Psoas muscle (tissue), 7 donors: ENCODE measurements at regions not wholly inside any gene's neighbourhood (a gene's known extent, or its start where the extent isn't known, plus 50 kb on each side); places are given as distances from the start of the nearest gene placed in this dataset.

Experiments used
- ATAC-seq, 4 donors: fragments of 200-7000 bp; cut with Tn5 transposase; one replicate each; pipeline ENCODE4 v1.9.1; 2020; ENCODE audit warnings: moderate library complexity in 3 of 4, mild to moderate bottlenecking in 2 of 4
- DNase-seq, 2 donors: peaks; one replicate each; pipeline ENCODE4 v3.0.0-alpha.2; 2020
- H3K27ac ChIP-seq: fragments of 200-600 bp; one replicate; pipeline ENCODE4 v1.8.0; 2022
- H3K27me3 ChIP-seq, 3 donors: fragments of 200-600 bp in 1 of 3; one replicate each; pipeline versions ENCODE4 v1.6.1 to v1.8.0; 2013 to 2022; ENCODE audit warnings: low read length in 2 of 3, mild to moderate bottlenecking in 2 of 3, moderate library complexity in 1 of 3; ENCODE audit not compliant: insufficient read depth in 3 of 3
- H3K36me3 ChIP-seq, 2 donors: fragments of 200-600 bp in 1 of 2; one replicate each; pipeline versions ENCODE4 v1.6.1 to v1.8.0; 2013 to 2022; ENCODE audit warnings: low read depth in 1 of 2, mild to moderate bottlenecking in 1 of 2, moderate library complexity in 1 of 2; ENCODE audit not compliant: insufficient read depth in 1 of 2
- H3K4me1 ChIP-seq: fragments of 200-600 bp; one replicate; pipeline ENCODE4 v1.8.0; 2022
- H3K4me3 ChIP-seq: fragments of 200-600 bp; one replicate; pipeline ENCODE4 v1.8.0; 2022; ENCODE audit warnings: mild to moderate bottlenecking
- H3K9me3 ChIP-seq: fragments of 200-600 bp; one replicate; pipeline ENCODE4 v1.8.0; 2022
- CTCF ChIP-seq: fragments of 200-600 bp; IDR thresholded peaks from one replicate; pipeline ENCODE4 v1.8.0; 2022; ENCODE audit warnings: antibody characterized with exemption
- WGBS, 3 donors: extraction: QIAGEN DNeasy Blood & Tissue Kit; methylation state at CpG; one replicate each; pipeline versions ENCODE4 v1.1.6 to v1.1.7; 2013; 5-methylcytosine and 5-hydroxymethylcytosine counted together
- intact Hi-C, 2 donors: fragments of 100-400 bp; cut with DNase I; formaldehyde crosslinking; loops; one replicate each; pipeline versions ENCODE4 v1.11.0 to v1.14.2; 2022
- donor health status: healthy with polysubstance abuse.
- donor health status: DM: no; HTN: no; CAD: no; lungs with moderate emphysema.
- donor health status: Bipolar disorder and iron deficiency.
- donor health status: healthy.
- donor health status: DM: yes; HTN: yes; CAD: no.
- donor health status: DM: no; HTN: no; CAD: no.
- donor health status: DM: yes; HTN: yes; CAD: no.

DNA sequence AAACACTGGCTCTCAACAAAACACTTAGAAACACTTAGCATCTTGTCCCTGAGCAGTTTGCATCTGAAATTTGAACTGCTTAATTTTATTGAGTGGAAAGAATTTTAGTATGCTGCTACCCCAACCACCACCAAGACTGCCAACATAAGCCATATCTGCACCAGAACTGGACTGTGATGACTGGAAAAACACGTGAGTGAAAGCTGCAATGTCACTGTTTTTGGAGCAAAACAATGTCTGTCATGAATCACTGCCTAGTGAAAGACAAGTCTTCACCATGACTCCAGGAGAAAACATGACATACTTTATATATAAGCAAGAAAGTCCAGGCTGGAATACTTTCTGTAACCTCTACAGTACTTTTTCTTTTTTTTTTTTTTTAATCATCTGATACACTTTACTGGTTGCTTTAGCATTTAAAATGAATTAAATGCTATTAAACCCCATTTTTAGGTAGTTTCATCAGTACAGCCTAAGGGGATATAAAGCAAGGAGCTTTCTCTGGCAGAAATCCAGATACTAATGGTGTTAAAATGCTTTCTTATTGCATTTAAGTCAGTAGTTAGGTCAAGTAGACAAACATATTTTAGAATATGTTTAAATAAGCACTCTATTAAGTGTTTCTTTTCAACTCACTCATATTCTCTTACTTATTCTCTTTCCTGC, 2129.4 kb upstream of the PIK3C3 start:
- DNase-seq: no peak
- ATAC-seq: no peak
- H3K27me3 ChIP-seq: no peaks in the 10 kb centered on the region
- H3K27ac ChIP-seq: no peak overlapping the region
- no peak overlapping the region for H3K4me3 ChIP-seq
- 14 to 17% (median 16%) methylated on average over 1 of the region's 1 CpG for WGBS, 3 donors
- no peaks in the 10 kb centered on the region for H3K4me1 ChIP-seq
- H3K36me3 ChIP-seq: no peaks in the 10 kb centered on the region
- intact Hi-C loops: no loop called here
- no peak for TF ChIP-seq CTCF
- H3K9me3 ChIP-seq: no peaks in the 10 kb centered on the region

DNA sequence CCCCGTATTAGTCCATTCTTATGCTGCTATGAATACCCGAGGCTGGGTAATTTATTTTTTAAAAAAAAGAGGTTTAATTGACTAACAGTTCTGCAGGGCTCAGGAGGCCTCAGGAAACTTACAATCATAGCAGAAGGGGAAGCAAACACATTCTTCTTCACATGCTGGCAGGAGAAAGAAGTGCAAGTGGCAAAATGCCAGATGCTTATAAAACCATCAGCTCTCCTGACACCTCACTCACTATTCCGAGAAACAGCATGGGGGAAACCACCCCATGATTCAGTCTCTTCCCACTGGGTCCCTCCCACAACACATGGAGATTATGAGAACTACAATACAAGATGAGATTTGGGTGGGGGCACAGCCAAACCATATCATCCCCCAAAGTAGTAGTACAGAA, 2148.5 kb upstream of the PIK3C3 start:
- 48 to 51% (median 49%) methylated on average over 3 of the region's 3 CpGs for WGBS, 3 donors
- no peaks in the 10 kb centered on the region for H3K36me3 ChIP-seq

DNA sequence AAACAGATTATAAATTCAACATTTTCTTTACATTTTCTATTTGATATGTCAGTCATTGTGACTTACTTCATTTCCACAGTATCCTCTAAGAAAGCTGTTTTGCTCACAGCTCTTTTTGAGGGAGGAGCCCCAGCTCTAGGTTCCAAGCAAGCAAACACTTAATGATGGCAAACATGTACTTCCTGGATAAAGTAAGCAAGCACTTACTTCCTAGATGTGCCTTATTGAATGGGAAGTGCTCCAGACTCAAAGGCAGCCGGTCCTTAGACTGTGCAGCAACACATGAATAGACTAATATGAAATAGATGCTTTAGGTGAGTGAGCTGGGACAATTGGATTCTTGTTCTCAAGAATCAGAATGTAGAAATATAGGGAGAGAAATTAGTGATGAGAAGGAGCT, 2149.8 kb upstream of the PIK3C3 start:
- no peak for TF ChIP-seq CTCF
- no peaks in the 10 kb centered on the region for H3K4me1 ChIP-seq
- no peaks in the 10 kb centered on the region for H3K27me3 ChIP-seq
- intact Hi-C loops: no loop called here
- no peak overlapping the region for H3K4me3 ChIP-seq
- H3K9me3 ChIP-seq: no peaks in the 10 kb centered on the region
- H3K36me3 ChIP-seq: no peaks in the 10 kb centered on the region
- ATAC-seq (no peak), DNase-seq (no peak)
- 45 to 54% (median 45%) methylated on average over 1 of the region's 1 CpG for WGBS, 3 donors
- no peak overlapping the region for H3K27ac ChIP-seq

More for the DNA sequence above, 2148.5 kb upstream of the PIK3C3 start:
- no peak for ATAC-seq
- no peaks in the 10 kb centered on the region for H3K9me3 ChIP-seq
- no peaks in the 10 kb centered on the region for H3K4me1 ChIP-seq
- no peaks in the 10 kb centered on the region for H3K27me3 ChIP-seq
- no peak for TF ChIP-seq CTCF
- H3K4me3 ChIP-seq: no peak overlapping the region
- DNase-seq: no peak
- intact Hi-C loops: no loop called here
- H3K27ac ChIP-seq: no peak overlapping the region

DNA sequence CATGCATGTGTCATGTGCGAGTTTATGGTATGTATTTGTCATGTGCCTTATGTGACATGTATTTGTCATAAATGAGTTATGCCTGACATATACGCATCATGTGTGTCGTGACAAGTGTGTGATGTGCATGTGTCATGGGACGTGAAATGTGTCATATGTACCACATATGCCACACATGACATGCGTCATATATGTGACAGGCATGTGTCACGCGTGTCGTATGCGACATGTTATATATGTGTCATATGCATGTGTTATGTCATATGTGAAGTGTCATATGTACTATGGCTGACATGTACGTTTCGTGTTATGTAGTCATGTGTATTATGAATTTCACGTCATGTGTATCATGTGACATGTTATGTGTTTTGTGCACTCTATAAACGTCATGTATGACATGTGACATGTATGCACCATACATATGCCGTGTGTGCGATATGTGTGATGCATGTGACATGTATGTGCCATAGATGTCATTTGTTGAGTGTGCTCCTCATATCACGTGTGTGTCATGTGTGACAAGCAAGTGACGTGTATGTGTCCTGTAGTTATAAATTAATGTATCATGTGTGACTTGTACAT, 2152.3 kb upstream of the PIK3C3 start:
- no peak for DNase-seq
- ATAC-seq: no peak
- Histone ChIP-seq H3K27ac (no peak overlapping the region), H3K27me3 (no peaks in the 10 kb centered on the region), H3K4me3 (no peak overlapping the region), H3K36me3 (no peaks in the 10 kb centered on the region), H3K9me3 (no peaks in the 10 kb centered on the region), H3K4me1 (no peaks in the 10 kb centered on the region)
- no peak for TF ChIP-seq CTCF
- intact Hi-C loops: no loop called here
- 89 to 93% (median 90%) methylated on average over 17 of the region's 17 CpGs for WGBS, 3 donors

DNA sequence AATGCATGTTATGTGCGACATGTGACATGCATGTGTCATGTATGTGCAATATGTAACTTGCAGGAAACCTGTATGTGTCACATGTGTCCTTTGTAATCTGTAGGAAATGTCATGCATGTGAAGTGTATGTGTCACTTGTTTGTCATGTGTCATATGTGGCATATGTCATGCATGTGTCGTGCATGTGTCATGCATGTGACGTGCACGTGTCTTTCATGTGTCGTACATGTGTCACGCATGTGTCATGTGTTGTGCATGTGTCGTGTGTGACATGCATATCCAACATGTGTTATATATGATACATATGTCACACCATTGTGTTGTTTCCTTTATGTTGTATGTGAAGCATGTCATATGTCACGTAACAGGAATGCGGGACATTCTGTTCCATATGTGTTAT, 2153.2 kb upstream of the PIK3C3 start:
- no peak for DNase-seq
- intact Hi-C loops: no loop called here
- no peaks in the 10 kb centered on the region for H3K4me1 ChIP-seq

More for the DNA sequence above, 2153.2 kb upstream of the PIK3C3 start:
- WGBS, 3 donors: 91 to 94% (median 93%) methylated on average over 9 of the region's 9 CpGs
- no peaks in the 10 kb centered on the region for H3K36me3 ChIP-seq
- H3K9me3 ChIP-seq: no peaks in the 10 kb centered on the region
- no peak overlapping the region for H3K27ac ChIP-seq
- no peak overlapping the region for H3K4me3 ChIP-seq
- no peak for ATAC-seq
- TF ChIP-seq CTCF: no peak
- H3K27me3 ChIP-seq: no peaks in the 10 kb centered on the region
